ENCODE measurements at regions not wholly inside any gene's neighbourhood (a gene's known extent, or its start where the extent isn't known, plus 50 kb on each side); places are given as distances from the start of the nearest gene placed in this dataset.

- DNase-seq: no peak
Measured at GRCh38 chr6:80696268-80696667, 589.8 kb downstream of the BCKDHB start.

DNA sequence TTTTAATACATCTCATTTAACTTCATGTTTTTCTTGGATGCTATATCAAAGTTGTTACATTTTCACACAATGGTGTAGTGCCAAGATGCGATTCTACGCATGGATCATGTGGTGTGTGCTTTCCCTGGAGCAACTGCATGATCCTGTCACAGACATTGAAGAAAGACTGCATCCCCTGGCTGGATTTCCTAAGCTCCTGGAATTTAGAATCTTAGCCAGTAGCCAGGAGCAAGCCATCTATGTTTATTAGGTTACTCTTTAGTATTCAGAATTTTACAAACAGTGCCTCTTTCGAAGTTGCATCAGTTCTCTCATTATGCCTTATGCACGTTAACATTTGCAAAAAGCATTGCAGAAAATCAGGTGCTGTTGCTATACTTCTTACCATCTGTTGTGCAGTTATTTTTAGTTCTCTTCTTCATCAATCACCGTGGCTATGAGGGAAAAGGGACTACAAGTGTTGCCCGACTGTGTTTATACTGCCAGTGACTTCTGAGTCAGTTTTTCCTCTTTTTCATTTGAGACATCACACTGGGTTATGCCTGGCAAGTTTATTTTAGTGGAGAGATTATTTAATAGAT, 584.2 kb downstream of the BCKDHB start:
- no peak for DNase-seq

DNA sequence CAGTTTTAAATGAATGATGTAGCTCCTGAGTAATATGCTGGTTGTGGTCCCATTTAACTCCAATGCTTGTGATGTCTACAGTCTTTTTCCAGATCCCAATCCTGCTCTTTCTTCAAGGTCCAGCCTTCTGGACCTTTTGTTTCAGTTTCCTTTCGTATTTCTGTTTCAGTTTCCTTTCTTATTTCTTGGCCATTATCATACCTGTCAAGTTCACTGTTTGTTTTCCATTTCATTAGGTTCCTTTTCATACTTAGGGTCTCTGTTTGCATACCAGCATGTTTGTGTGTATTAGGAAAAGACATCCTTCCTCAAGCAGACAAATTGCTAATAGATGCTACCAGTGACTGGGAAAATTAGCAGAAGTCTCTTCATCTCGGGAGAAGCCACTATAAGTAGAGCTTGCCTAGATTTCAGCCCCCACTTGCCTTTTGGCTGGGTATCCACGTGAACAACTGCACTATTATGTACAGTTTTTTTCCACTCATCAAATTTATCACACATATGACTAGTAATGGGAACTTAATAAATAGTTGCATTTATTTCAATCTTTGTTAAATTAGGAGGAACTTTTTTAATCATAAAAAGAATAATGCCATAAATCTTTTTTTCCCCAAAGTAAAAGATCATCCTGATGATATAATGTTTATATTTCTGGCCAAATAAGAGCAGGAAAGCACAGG, 583.4 kb downstream of the BCKDHB start:
- peak; percentile 38 for DNase-seq

- DNase-seq: no peak
Measured at GRCh38 chr6:80679992-80680391, 573.5 kb downstream of the BCKDHB start.

GRCh38 chr6:80676386-80676785, 569.9 kb downstream of the BCKDHB start:
- DNase-seq: no peak

- no peak for DNase-seq
Measured at GRCh38 chr6:80674669-80675068, 568.2 kb downstream of the BCKDHB start.

GRCh38 chr6:80673367-80673766, 566.9 kb downstream of the BCKDHB start:
- no peak for DNase-seq

DNA sequence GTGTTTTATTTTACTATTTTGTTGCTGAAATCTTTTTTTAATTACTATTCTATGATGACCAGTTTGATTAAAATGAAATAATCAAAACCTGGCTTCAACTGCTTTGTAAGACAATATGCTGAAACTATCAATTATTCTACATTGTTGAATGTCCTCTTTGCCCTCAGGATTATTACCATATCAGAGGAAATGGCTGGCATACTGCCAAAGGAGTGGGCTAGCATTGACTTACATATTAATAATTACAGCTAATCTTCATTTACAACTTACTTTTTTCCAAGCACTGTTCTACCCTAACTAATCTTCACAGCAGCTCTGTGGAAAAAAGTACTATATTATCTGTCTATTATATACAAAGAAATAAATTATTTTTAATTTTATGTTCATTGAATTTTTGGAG, 560.5 kb downstream of the BCKDHB start:
- no peak for DNase-seq

DNA sequence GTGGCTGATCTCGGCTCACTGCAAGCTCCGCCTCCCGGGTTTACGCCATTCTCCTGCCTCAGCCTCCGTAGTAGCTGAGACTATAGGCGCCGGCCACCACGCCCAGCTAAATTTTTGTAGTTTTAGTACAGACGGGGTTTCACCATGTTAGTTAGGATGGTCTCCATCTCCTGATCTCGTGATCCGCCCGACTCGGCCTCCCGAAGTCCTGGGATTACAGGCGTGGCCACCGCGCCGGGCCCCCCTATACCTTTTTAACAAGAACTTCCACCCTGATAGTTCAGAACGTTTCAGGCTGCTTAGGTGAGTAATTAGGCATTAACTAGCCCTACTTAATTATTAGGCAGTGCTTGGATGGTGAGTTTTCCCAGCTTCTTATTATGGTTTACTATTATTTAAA, 552.5 kb downstream of the BCKDHB start:
- no peak for DNase-seq

- DNase-seq: no peak
Measured at GRCh38 chr6:80647156-80647555, 540.7 kb downstream of the BCKDHB start.

- DNase-seq: no peak
Measured at GRCh38 chr6:80643881-80644280, 537.4 kb downstream of the BCKDHB start.

DNA sequence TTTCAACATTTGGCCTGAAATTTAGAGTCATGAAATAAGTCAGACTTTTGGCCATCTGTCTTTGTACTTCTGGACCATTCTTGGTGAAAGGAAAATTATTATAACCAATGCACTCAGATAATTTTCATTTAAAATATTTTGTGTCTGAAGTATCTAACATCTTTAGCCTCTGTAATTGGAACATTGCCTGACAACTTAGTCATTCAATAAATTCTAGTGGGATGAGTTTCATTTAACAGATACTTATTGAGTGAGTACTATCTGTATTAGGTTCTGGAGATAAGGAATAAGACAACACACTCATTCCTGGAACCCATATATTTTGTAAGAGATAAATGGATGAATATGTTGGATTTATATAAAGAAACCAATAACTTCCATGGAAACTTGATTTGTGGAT, 536.0 kb downstream of the BCKDHB start:
- no peak for DNase-seq

- DNase-seq: no peak
Measured at GRCh38 chr6:80641591-80641990, 535.1 kb downstream of the BCKDHB start.

- no peak for DNase-seq
Measured at GRCh38 chr6:80640176-80640575, 533.7 kb downstream of the BCKDHB start.

DNA sequence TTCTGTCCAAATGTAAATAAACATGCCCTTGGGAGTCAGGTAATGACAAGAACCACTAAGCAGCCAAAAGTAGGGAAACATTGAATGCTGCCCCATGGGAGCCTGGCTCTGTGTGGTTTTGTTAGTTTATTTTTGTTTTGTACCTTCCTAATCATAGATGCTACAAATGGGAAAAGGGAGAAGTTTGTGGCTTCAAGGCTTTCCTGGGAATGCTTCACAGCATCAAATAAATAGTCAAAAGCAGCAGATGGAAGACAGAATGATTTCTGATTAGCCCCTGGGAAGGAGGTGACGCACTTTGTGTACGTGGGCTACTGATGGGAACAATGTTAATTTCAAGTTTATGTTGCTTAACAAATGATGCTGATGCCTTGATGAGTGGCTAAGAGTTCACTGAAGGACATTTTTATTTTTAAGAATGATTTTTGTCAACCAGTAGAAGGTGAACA, 532.7 kb downstream of the BCKDHB start:
- no peak for DNase-seq

- no peak for DNase-seq
Measured at GRCh38 chr6:80638213-80639055, 532.0 kb downstream of the BCKDHB start.

DNA sequence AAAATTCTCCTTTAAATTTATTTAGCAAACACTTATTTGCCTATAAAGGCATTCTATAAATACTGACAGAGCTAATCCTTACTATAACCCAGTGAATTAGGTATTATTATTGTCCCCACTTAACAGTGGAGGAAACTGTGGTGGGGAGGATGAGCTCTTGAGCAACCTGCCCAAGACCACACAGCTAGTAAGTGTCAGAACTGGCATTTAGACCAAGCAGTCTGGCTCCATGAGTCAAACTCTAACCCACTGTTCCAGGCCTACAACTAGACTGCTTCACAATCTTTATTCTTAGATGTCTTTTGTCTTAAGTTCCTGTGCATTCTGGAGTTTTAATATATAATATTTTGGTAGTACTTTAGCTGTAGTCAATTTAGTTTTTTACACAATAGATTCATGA, 530.8 kb downstream of the BCKDHB start:
- no peak for DNase-seq

DNA sequence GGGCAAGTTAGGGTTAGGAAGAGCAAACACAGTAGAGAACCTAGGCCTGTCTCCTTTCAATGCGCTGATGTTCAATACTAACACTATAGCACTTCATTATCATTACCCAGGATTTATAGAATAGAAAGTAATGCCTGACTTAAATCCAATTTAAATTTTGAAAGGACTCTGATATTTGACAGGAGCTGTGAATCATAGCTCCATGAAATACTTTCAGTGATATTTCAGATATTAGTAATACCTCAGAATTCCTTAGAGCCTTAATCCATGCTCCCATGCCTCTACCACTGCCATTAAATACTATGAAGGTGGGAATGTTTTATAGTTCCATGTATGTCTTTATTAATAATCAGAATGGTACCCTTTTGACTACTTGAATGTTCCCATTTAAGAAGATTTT, 530.2 kb downstream of the BCKDHB start:
- no peak for DNase-seq

DNA sequence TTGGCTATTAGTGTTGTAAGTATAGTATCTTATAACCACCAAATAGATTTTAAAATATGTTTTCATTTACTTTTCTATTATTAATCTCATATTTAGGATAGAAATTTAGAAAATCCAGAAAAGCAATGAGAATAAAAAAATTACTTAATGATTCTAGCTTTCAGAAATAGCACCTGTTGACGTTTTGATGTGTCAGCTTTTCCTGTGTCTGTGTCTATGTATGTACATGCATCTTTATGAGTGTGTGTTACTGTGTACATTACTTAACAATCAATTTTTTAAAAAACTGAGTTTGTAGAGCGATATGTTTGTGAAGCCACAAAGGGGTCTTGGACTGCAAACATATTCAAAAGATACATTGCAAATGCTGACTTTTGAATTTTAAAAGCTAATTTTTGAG, 526.9 kb downstream of the BCKDHB start:
- DNase-seq: no peak

GRCh38 chr6:80625405-80625804, 518.9 kb downstream of the BCKDHB start:
- DNase-seq: no peak

DNA sequence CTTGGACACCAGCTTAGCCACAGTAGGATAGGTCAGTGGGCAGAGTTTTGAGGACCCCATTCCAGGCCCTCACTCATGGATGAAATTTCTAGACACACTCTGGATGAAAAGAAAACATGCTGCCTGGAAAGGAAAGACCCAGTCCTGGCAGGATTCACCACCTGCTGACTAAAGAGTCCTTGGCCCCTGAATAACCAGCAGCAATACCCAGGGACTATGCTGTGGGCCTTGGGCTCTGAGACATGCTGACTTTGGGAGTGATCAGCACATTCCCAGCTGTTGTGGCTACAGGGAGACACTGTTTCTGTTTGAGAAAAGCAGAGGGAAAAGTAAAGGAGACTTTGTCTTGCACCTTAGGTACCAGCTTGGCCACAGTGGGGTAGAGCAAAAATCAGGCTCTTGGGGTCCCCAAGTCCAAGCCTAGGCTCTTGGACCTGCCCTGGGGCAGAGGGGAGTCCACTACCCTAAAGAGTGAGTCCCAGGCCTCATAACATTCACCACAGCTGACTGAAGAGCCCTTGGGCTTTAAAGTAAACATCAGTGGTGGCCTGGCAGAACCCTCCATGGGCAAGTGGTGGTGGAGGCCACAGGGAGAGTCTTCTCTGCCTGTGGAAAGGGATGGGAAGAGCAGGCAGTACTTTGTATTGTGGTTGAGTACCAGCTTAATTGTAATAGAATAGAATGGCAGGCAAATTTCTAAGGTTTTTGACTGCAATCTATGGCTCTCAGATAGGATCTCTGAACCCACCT, 516.8 kb downstream of the BCKDHB start:
- DNase-seq: no peak

- no peak for DNase-seq
Measured at GRCh38 chr6:80622641-80623040, 516.2 kb downstream of the BCKDHB start.

- no peak for DNase-seq
Measured at GRCh38 chr6:80618953-80619352, 512.5 kb downstream of the BCKDHB start.

Data from hindlimb muscle (tissue), 1 donor.